NCI-H446 treated with DMSO at 0.1 percent for 48 hours (cell line): ENCODE measurements at regions not wholly inside any gene's neighbourhood (a gene's known extent, or its start where the extent isn't known, plus 50 kb on each side); places are given as distances from the start of the nearest gene placed in this dataset.
"Not testable (repeated sequence)": the region's sequence is repeated elsewhere in the genome, so short reads cannot be mapped to it uniquely, and the experiment has no call there.

ENCODE experiments used
- DNase-seq: peaks from one replicate; lab custom pipeline; 2025; lab: John Stamatoyannopoulos, UW

DNA sequence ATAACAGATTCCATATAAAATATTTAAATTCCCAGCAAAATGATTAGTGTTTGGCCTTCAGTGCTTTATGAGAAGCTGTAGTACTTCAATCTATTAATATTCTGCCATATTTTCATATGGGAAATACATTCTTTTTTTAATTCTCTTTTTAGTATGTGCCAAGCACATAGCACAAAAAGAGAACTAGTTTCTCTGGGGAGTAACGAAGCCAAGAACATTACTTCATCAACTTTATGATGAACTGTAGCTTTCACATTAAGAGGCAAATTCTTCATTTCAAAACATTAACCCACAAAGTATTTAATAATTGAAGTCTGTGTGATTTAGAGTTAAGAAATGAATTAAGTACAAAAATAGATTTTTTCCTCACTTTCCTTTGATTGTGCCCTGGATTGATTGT, 281.0 kb upstream of the EYS start:
- DNase-seq = no peak

DNA sequence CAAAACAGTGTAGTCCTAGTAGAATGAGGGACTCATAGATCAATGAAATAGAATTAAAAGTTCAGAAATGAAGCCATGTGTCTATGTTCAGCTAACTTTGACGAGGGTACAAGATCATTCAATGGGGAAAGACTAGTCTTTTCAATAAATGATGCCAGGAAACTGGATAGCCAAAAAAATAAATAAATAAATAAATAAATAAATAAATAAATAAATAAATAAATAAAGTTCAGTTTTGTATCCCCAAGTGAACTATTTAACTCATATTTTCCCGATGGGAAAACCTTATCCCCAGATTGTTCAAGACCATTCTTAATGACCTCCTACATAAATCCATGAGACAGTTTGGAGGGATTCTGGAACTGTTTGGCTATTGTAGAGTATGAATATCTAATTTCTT, 277.1 kb upstream of the EYS start:
- DNase-seq = no peak

- no peak for DNase-seq
Measured at GRCh38 chr6:65979120-65979519, 272.1 kb upstream of the EYS start.

GRCh38 chr6:65971252-65971651, 264.2 kb upstream of the EYS start:
- DNase-seq = not testable (repeated sequence)

GRCh38 chr6:65964261-65964660, 257.2 kb upstream of the EYS start:
- no peak for DNase-seq

GRCh38 chr6:65955034-65955433, 248.0 kb upstream of the EYS start:
- DNase-seq = no peak

DNA sequence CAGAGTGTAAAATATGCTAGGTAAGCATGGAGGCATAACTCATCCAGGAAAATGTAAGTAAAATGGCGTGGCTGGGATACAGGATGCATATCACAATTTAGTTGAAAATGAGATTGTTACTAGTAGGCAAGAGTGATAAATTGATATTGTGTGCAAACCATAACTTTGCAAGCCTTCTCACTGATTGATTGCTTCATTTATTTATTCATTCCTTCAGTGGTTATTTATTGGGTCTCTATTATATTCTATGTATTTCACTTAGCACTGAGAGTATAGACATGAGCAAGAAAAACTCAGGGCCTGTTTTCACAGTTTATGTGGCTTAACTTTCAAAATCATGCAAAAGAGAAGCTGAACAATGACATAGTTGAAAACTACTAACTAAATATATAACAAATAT, 241.0 kb upstream of the EYS start:
- no peak for DNase-seq

- no peak for DNase-seq
Measured at GRCh38 chr6:65943548-65943947, 236.5 kb upstream of the EYS start.

GRCh38 chr6:65943051-65943450, 236.0 kb upstream of the EYS start:
- peak; percentile 30 for DNase-seq

GRCh38 chr6:65938000-65938399, 231.0 kb upstream of the EYS start:
- DNase-seq = no peak

DNA sequence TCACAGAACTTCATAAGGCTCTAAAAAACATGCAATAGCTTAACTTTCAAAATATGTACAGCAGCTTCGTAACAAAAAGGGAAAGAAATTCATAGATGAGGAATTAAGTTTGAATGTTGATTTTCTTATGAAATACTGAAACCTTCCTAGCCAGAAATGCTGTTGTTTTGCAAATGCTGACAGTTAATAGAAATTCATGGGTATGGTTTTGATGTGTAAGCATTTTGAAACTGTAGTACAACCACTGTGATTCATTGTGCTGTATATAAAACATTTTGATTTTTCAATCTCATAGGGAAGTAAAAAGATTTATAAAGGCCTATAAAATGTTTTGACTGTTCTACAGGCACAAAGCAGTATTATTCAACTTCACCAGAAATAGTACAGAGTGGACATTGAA, 228.4 kb upstream of the EYS start:
- DNase-seq = no peak

GRCh38 chr6:65933390-65933789, 226.4 kb upstream of the EYS start:
- no peak for DNase-seq

DNA sequence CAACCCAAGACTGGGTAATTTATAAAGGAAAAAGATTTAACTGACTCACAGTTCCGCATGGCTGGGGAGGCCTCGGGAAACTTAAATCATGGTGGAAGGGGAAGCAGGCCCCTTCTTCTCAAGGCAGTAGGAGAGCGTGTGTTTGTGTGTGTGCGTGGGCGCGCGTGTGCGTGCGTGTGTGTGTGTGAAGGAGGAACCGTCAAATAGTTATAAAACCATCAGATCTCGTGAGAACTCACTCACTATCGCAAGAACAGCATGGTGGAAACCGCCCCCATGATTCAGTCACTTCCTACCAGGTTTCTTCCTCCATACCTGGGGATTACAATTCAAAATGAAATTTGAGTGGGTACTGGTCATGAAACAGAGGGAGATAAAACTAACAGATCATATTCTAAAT, 220.1 kb upstream of the EYS start:
- no peak for DNase-seq

GRCh38 chr6:65924411-65924810, 217.4 kb upstream of the EYS start:
- DNase-seq = no peak

DNA sequence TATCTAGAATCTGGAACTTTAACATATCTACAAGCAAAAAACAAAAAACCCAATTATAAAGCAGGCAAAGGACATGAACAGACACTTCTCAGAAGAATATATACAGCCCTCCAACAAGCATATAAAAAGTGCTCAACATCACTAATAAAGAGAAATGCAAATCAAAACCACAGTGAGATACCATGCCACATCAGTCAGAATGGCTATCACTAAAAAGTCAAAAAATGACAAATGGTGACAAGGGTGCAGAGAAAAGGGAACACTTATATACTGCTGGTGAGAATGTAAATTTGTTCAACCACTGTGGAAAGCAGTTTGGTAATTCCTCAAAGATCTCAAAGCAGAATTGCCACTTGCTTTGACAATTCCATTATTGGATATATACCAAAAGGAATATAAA, 215.0 kb upstream of the EYS start:
- DNase-seq = no peak

- no peak for DNase-seq
Measured at GRCh38 chr6:65908065-65908464, 201.0 kb upstream of the EYS start.

GRCh38 chr6:65903992-65904391, 197.0 kb upstream of the EYS start:
- no peak for DNase-seq

DNA sequence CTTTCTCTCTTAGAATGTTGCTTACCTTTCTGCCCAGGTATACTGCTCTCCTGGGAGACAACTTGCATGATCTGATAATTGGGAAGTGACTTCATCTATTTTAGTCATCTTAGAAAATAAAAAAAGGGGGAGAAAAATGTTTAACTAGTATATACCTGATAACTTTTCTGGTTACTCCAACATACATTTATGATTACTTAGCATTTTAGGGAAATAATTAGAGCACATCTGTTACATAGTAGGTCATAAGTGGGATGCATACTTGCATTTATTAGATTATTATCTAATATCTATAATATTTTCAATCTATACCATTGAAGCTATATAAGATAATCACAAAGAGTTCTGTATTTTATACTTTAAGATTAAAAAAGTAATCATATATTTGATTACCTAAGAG, 193.9 kb upstream of the EYS start:
- DNase-seq = no peak

DNA sequence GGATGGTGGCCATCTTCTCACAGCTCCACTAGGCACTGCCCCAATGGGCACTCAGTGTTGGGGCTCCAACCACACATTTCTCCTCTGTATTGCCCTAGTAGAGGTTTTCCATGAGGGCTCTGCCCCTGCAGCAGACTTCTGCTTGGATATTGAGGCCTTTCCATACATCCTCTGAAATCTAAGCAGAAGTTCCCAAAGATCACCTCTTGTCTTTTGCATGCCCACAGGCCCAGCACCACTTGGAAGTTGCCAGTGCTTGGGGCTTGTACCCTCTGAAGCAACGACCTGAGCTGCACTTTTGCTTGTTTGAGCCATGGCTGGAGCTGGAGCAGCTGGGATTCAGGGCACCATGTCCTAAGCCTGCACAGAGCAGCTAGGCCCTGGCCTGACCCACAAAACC, 189.1 kb upstream of the EYS start:
- DNase-seq = no peak

DNA sequence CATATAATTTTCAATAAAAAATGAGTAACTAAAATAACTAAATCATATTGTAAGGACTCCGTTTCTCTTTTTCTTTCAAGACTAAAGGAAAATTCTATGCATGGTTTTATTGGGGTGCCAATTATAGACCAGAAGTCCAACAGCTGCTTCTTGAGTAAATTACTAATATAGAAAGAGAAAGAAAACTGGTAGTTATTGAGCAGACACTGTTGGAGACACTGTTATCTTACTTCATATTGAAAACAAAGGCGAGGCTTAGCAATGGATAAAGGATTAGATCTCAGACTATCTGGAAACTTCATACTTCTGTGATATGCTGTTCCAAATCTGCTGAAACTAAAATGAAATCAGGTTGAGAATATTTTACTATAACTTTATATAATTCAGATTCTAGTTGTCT, 169.6 kb upstream of the EYS start:
- DNase-seq = no peak

DNA sequence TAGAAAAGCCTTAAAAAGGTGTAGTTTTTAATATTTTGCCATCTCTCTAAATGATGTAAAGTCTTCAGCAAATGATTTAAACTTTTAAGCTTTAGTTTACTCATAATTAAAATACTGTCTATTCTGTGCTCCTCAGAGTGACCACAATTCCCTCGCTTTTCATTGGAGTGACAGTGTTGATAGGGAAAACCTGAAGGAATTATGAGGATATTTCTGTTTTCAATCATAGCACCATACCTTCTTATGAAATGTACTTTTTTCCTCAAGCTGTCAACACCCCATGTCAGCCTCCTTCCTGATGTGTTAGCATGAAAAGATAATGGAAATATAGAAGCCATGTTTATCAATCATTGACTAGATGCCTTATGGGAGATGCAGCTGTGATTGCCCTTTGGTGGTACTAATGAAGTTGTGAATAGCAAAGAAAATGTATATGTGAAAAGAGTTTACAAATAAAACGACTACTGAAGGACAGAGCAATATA, 145.4 kb upstream of the EYS start:
- no peak for DNase-seq

GRCh38 chr6:65830151-65830550, 123.1 kb upstream of the EYS start:
- DNase-seq = no peak

- DNase-seq = no peak
Measured at GRCh38 chr6:65819152-65819551, 112.1 kb upstream of the EYS start.

DNA sequence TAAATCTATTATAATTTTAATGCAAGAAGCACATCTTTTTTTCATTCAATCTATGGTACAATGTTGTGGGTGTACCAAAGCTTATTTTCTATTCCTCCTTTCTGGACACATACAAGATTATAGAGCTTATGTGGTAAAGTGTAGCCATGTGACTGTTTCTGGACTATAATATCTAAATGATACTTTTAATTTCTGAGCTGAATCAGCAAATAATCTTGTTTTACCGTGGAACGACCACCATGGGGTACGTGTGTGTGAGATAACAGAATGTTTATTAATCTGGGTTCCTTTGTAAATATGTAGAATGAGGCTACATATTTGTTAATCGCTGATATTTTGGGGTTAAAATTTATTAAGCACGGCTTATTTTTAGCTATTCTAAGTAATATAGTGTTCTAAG, 111.5 kb upstream of the EYS start:
- DNase-seq = no peak

DNA sequence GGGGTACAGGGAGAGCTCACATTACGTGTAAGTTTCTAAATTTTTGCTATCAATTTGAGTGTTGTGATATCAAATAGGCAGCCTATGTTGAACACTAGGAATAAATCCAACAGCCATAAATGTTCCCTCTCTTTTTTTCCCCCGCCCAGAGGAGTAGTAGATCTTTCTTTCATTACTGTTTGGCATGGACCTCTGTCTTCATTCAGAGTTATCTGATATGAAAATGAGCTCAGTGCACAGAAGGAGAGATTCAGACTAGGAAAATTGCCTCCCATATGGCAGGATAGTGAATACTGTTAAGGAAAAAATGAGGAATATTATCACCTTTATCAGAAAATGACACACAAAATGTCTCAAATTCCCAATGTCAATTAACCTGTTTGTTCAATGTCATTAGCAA, 110.0 kb upstream of the EYS start:
- DNase-seq = peak; percentile 3
